ENCODE measurements at regions not wholly inside any gene's neighbourhood (a gene's known extent, or its start where the extent isn't known, plus 50 kb on each side); places are given as distances from the start of the nearest gene placed in this dataset.

DNA sequence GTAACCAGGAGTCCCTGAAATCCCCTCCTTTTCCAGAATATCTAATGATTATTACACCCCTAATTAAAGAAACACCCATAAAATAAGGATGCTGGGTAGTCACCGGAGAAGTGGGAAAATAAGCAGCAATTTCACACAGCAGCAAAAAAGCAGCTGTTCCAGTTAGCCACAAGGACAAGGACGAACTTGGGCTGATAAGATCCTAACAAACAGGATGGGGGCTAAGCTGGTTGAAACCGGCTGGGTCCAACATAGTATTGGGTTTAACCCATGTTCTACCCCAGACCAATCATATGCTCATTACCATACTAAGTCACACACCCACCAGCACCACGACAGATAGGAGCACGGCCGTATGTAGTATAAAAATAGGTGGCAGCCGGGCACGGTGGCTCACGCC lies 100.7 kb downstream of the RPL10L start:
- no peaks in the 10 kb centered on the region for H3K9me1 ChIP-seq (ENCODE audit: control insufficient read depth, insufficient read depth, low read length)
- in situ Hi-C loops (cut with MboI) (no loop called here), intact Hi-C loops (cut with micrococcal nuclease) (no loop called here)
- TF ChIP-seq GTF2A2 (tag; IDR thresholded peaks at IDR 0.05) = no peak
- ATAC-seq = no peak
- no peak overlapping the region for H2AFZ ChIP-seq (ENCODE audit: low read depth, low read length)
- H3K9ac ChIP-seq (ENCODE audit: insufficient read depth in 1 of 2, low read depth in 2 of 2, low read length in 2 of 2) = no peak overlapping the region
- DNase-seq (ENCODE audit: extremely low read depth in 1 of 4, low spot score in 3 of 4) = no peak
- H3K4me3 ChIP-seq = no peak overlapping the region
- BruUV-seq (replicated peaks) = no TSS peak
- no peak overlapping the region for H3K27ac ChIP-seq (ENCODE audit: extremely low read depth, low read depth, low read length)
- H4K20me1 ChIP-seq (replicated peaks; ENCODE audit: control insufficient read depth, insufficient read depth, low read length) = no peaks in the 10 kb centered on the region
- no peaks in the 10 kb centered on the region for H3K9me3 ChIP-seq (replicated peaks; ENCODE audit: control insufficient read depth, insufficient read depth, low read depth, low read length)
- no peaks in the 10 kb centered on the region for H3K79me2 ChIP-seq (ENCODE audit: control insufficient read depth, insufficient read depth, low read length)
- no peaks in the 10 kb centered on the region for H3K27me3 ChIP-seq (ENCODE audit: control insufficient read depth in 2 of 2, insufficient read depth in 2 of 2, low read length in 2 of 2)
- CTCF ChIA-PET (ENCODE audit: low intra/inter-chr PET ratio) = no interaction called here
- under 1% methylated on average over 9 of the region's 9 CpGs for WGBS (ENCODE audit: insufficient coverage, low coverage, missing lambda C conversion rate)
- no peak for FAIRE-seq
- POLR2A ChIA-PET = no interaction called here
- H3K4me2 ChIP-seq (ENCODE audit: insufficient read depth, low read length) = no peak overlapping the region
- H3K4me1 ChIP-seq (replicated peaks in 1 of 2; ENCODE audit: control insufficient read depth in 2 of 2, insufficient read depth in 2 of 2, low read length in 2 of 2) = no peaks in the 10 kb centered on the region
- H3K36me3 ChIP-seq (ENCODE audit: control insufficient read depth, insufficient read depth, low read length) = no peaks in the 10 kb centered on the region

DNA sequence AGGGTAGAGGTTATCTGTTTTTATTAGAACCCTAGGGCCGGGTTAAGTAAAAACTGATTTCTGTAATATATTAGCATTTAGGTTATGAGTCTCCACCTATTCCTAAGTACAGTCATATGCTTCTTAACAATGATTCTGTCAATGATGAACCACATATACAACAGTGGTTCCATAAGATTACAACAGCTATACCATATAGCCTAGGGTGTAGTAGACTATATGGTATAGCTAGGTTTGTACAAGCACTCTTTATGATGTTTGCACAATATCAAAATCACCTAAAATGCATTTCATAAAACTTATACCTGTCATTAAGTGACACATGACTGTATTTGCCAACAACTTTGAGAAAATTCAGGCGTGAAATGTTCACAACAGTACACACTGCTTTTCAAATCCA lies 110.6 kb downstream of the RPL10L start:
- intact Hi-C loops (cut with micrococcal nuclease) = no loop called here
- 0% methylated on average over 2 of the region's 2 CpGs for WGBS (ENCODE audit: insufficient coverage, low coverage, missing lambda C conversion rate)
- Histone ChIP-seq H3K4me3 (no peak overlapping the region), H2AFZ (ENCODE audit: low read depth, low read length) (no peak overlapping the region), H3K27me3 (ENCODE audit: control insufficient read depth in 2 of 2, insufficient read depth in 2 of 2, low read length in 2 of 2) (no peaks in the 10 kb centered on the region), H3K27ac (ENCODE audit: extremely low read depth, low read depth, low read length) (no peak overlapping the region), H3K9ac (ENCODE audit: insufficient read depth in 1 of 2, low read depth in 2 of 2, low read length in 2 of 2) (no peak overlapping the region), H3K4me1 (replicated peaks in 1 of 2; ENCODE audit: control insufficient read depth in 2 of 2, insufficient read depth in 2 of 2, low read length in 2 of 2) (no peaks in the 10 kb centered on the region), H4K20me1 (replicated peaks; ENCODE audit: control insufficient read depth, insufficient read depth, low read length) (no peaks in the 10 kb centered on the region), H3K36me3 (ENCODE audit: control insufficient read depth, insufficient read depth, low read length) (no peaks in the 10 kb centered on the region), H3K9me1 (ENCODE audit: control insufficient read depth, insufficient read depth, low read length) (no peaks in the 10 kb centered on the region), H3K9me3 (replicated peaks; ENCODE audit: control insufficient read depth, insufficient read depth, low read depth, low read length) (no peaks in the 10 kb centered on the region), H3K4me2 (ENCODE audit: insufficient read depth, low read length) (no peak overlapping the region), H3K79me2 (ENCODE audit: control insufficient read depth, insufficient read depth, low read length) (no peaks in the 10 kb centered on the region)
- BruUV-seq (replicated peaks) = no TSS peak
- TF ChIP-seq SMAD4 (CRISPR knock-in tag; conservative IDR thresholded peaks at IDR 0.05) = no peak
- DNase-seq (ENCODE audit: extremely low read depth in 1 of 4, low spot score in 3 of 4) (no peak), ATAC-seq (no peak), FAIRE-seq (no peak)
- in situ Hi-C loops (cut with MboI) = no loop called here
- ChIA-PET POLR2A (no interaction called here), CTCF (ENCODE audit: low intra/inter-chr PET ratio) (interaction anchor here (0.5 kb wide), 1 partner anchor 17 kb away, joined by 3 read pairs; no protein-coding TSS in a partner anchor)

Measured in K562 (cell line).